Type B pancreatic cell (in vitro differentiated cells): ENCODE measurements at regions not wholly inside any gene's neighbourhood (a gene's known extent, or its start where the extent isn't known, plus 50 kb on each side); places are given as distances from the start of the nearest gene placed in this dataset.
A peak's percentile ranks its signal among the peaks of the same experiment; 100 is the strongest.

Experiments used
- DNase-seq: peaks from one replicate; pipeline ENCODE4 v3.0.0; 2021; ENCODE audit warnings: mixed read lengths; ENCODE audit not compliant: unreplicated experiment; ENCODE audit errors: extremely low spot score
- H3K27ac Mint-ChIP-seq: 2 replicates; pipeline ENCODE4 v1.8.0; 2021; ENCODE audit warnings: mild to moderate bottlenecking, mixed read lengths
- H3K27me3 Mint-ChIP-seq: 2 replicates; pipeline ENCODE4 v1.8.0; 2021; ENCODE audit warnings: mixed read lengths
- H3K36me3 Mint-ChIP-seq: 2 replicates; pipeline ENCODE4 v1.8.0; 2021; ENCODE audit warnings: mixed read lengths
- H3K4me1 Mint-ChIP-seq: one replicate; pipeline ENCODE4 v1.8.0; 2021; ENCODE audit warnings: mixed read lengths; ENCODE audit not compliant: unreplicated experiment
- H3K4me3 Mint-ChIP-seq: 2 replicates; pipeline ENCODE4 v1.8.0; 2021; ENCODE audit warnings: mild to moderate bottlenecking, mixed read lengths
- H3K9me3 Mint-ChIP-seq: 2 replicates; pipeline ENCODE4 v1.8.0; 2021; ENCODE audit warnings: mixed read lengths
- TF ChIP-seq, protein P1 (sequence below): fragments of 200-600 bp; sonication (generic); conservative IDR thresholded peaks from 2 replicates; pipeline ENCODE4 v1.5.0; 2021; ENCODE audit warnings: antibody characterized with exemption, mild to moderate bottlenecking

- no peaks in the 10 kb centered on the region for H3K4me1 Mint-ChIP-seq
- H3K27ac Mint-ChIP-seq: no peak overlapping the region
- no peaks in the 10 kb centered on the region for H3K27me3 Mint-ChIP-seq
- DNase-seq: no peak
- no peaks in the 10 kb centered on the region for H3K9me3 Mint-ChIP-seq
- TF ChIP-seq, protein P1, sequence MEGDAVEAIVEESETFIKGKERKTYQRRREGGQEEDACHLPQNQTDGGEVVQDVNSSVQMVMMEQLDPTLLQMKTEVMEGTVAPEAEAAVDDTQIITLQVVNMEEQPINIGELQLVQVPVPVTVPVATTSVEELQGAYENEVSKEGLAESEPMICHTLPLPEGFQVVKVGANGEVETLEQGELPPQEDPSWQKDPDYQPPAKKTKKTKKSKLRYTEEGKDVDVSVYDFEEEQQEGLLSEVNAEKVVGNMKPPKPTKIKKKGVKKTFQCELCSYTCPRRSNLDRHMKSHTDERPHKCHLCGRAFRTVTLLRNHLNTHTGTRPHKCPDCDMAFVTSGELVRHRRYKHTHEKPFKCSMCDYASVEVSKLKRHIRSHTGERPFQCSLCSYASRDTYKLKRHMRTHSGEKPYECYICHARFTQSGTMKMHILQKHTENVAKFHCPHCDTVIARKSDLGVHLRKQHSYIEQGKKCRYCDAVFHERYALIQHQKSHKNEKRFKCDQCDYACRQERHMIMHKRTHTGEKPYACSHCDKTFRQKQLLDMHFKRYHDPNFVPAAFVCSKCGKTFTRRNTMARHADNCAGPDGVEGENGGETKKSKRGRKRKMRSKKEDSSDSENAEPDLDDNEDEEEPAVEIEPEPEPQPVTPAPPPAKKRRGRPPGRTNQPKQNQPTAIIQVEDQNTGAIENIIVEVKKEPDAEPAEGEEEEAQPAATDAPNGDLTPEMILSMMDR: peak; percentile 44
- H3K4me3 Mint-ChIP-seq: no peak overlapping the region
- no peaks in the 10 kb centered on the region for H3K36me3 Mint-ChIP-seq
Measured at GRCh38 chr12:74906224-74906623, 303.4 kb downstream of the KCNC2 start.

GRCh38 chr12:74910831-74911230 is 298.8 kb downstream of the KCNC2 start:
- Mint-ChIP-seq H3K9me3 (no peaks in the 10 kb centered on the region), H3K4me1 (no peaks in the 10 kb centered on the region), H3K4me3 (no peak overlapping the region), H3K36me3 (no peaks in the 10 kb centered on the region), H3K27me3 (no peaks in the 10 kb centered on the region), H3K27ac (no peak overlapping the region)
- TF ChIP-seq, protein P1: no peak
- DNase-seq: no peak

- no peaks in the 10 kb centered on the region for H3K36me3 Mint-ChIP-seq
- H3K4me1 Mint-ChIP-seq: no peaks in the 10 kb centered on the region
- no peak overlapping the region for H3K27ac Mint-ChIP-seq
- DNase-seq: no peak
- no peaks in the 10 kb centered on the region for H3K27me3 Mint-ChIP-seq
- H3K9me3 Mint-ChIP-seq: no peaks in the 10 kb centered on the region
- H3K4me3 Mint-ChIP-seq: no peak overlapping the region
- TF ChIP-seq, protein P1: no peak
Measured at GRCh38 chr12:74914378-74914777, 295.3 kb downstream of the KCNC2 start.

- H3K27me3 Mint-ChIP-seq: no peaks in the 10 kb centered on the region
- H3K4me3 Mint-ChIP-seq: no peak overlapping the region
- DNase-seq: no peak
- H3K27ac Mint-ChIP-seq: no peak overlapping the region
- H3K9me3 Mint-ChIP-seq: no peaks in the 10 kb centered on the region
- no peaks in the 10 kb centered on the region for H3K4me1 Mint-ChIP-seq
- no peaks in the 10 kb centered on the region for H3K36me3 Mint-ChIP-seq
- TF ChIP-seq, protein P1: no peak
Measured at GRCh38 chr12:74915718-74916117, 293.9 kb downstream of the KCNC2 start.

DNA sequence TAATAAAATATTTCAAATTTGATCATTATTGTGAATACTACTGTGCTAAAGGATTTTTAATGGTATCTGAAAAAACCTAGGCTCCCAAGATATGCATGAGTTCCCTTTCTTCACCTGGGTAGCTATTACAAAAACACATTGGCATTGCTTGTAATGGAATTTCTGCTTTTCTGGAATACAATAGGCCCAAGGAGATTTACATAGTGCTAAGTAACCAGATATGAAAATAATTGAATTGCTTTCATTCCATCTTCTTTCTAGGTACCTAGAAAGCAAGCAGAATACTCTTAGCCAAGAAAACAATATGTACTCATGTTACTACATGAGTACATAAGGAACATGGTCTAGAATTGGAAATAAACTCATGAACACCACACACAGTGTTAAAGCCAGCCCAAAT is 291.9 kb downstream of the KCNC2 start:
- Mint-ChIP-seq H3K4me1 (no peaks in the 10 kb centered on the region), H3K27ac (no peak overlapping the region), H3K36me3 (no peaks in the 10 kb centered on the region), H3K4me3 (no peak overlapping the region), H3K9me3 (no peaks in the 10 kb centered on the region), H3K27me3 (no peaks in the 10 kb centered on the region)
- no peak for DNase-seq
- TF ChIP-seq, protein P1: no peak

DNA sequence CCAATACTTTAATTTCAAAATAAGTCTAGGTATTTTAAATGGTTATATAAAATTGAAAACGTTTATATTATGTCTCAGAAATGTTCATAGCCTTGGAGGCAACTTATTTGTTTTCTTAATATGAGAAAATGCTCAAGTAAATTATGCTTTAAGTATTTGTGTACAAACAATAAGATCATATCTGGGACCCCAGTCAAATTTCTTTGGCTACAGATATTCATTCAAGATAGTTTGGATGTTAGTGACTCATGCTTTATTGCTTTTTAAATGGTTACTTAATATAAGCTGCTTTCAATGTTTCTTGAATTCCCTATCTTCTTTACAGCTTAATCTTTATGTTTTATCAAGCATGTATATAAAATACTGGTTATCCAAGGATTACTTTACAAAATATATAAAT is 291.3 kb downstream of the KCNC2 start:
- TF ChIP-seq, protein P1: no peak
- no peaks in the 10 kb centered on the region for H3K4me1 Mint-ChIP-seq
- no peak overlapping the region for H3K27ac Mint-ChIP-seq
- H3K36me3 Mint-ChIP-seq: no peaks in the 10 kb centered on the region
- no peak overlapping the region for H3K4me3 Mint-ChIP-seq
- no peaks in the 10 kb centered on the region for H3K27me3 Mint-ChIP-seq
- H3K9me3 Mint-ChIP-seq: peaks cover 3% of the 10 kb centered on the region
- DNase-seq: no peak
